B cell (primary cell): ENCODE measurements at regions not wholly inside any gene's neighbourhood (a gene's known extent, or its start where the extent isn't known, plus 50 kb on each side); places are given as distances from the start of the nearest gene placed in this dataset.

ENCODE experiments used
- ATAC-seq: fragments of 200-7000 bp; cut with Tn5 transposase; one replicate; pipeline ENCODE4 v1.10.0; 2021; ENCODE audit warnings: low read depth, mild to moderate bottlenecking, moderate number of reproducible peaks, moderate library complexity
- CTCF ChIA-PET: fragments of 350-600 bp; sonication (Branson Sonifier 250); formaldehyde crosslinking; loops from one replicate; lab custom pipeline; 2021; ENCODE audit warnings: antibody characterized with exemption, inconsistent platforms; lab: Charles Lee
- POLR2A ChIA-PET: fragments of 350-600 bp; sonication (Branson Sonifier 250); formaldehyde crosslinking; loops from one replicate; lab custom pipeline; 2021; ENCODE audit warnings: antibody characterized with exemption; lab: Charles Lee
- DNase-seq: peaks from one replicate; pipeline ENCODE4 v3.0.0; 2013
- H2AFZ ChIP-seq: 2 replicates; pipeline ENCODE4 v1.6.1; 2012; ENCODE audit warnings: mild to moderate bottlenecking, low read depth, low read length; ENCODE audit not compliant: insufficient read depth, poor library complexity, severe bottlenecking
- H3K27ac ChIP-seq, 2 donors: 1 replicate in 1 of 2; 2 replicates in 1 of 2; pipeline ENCODE4 v1.5.1; 2012 to 2013; ENCODE audit warnings: low read length in 2 of 2, mild to moderate bottlenecking in 2 of 2, moderate library complexity in 1 of 2
- H3K27me3 ChIP-seq, 4 experiments: fragments of 200-600 bp in 1 of 4; sonication (generic) in 1 of 4; replicated peaks in 1 of 4; 1 replicate in 2 of 4; 2 replicates in 2 of 4; pipeline versions ENCODE4 v1.6.1 to v1.7.0; 2013 to 2016; ENCODE audit warnings: low read length in 3 of 4, mild to moderate bottlenecking in 2 of 4, mixed read lengths in 1 of 4, moderate library complexity in 1 of 4; ENCODE audit not compliant: insufficient read depth in 4 of 4, control insufficient read depth in 3 of 4; ENCODE audit errors: control extremely low read depth in 1 of 4
- H3K36me3 ChIP-seq, 2 experiments: replicated peaks in 1 of 2; 1 replicate in 1 of 2; 2 replicates in 1 of 2; pipeline versions ENCODE4 v1.6.1 to v1.7.1; 2013; ENCODE audit warnings: low read length in 1 of 2; ENCODE audit not compliant: insufficient read depth in 2 of 2, control insufficient read depth in 1 of 2; ENCODE audit errors: control extremely low read depth in 1 of 2, extremely low read depth in 1 of 2
- H3K4me1 ChIP-seq, 2 donors: fragments of 200-600 bp in 1 of 2; sonication (generic) in 1 of 2; 1 replicate in 1 of 2; 2 replicates in 1 of 2; pipeline versions ENCODE4 v1.5.1 to v1.6.1; 2013 to 2017; ENCODE audit warnings: low read length in 2 of 2; ENCODE audit not compliant: control insufficient read depth in 2 of 2, insufficient read depth in 2 of 2
- H3K4me2 ChIP-seq: replicated peaks from 2 replicates; pipeline ENCODE3; 2012; ENCODE audit warnings: mild to moderate bottlenecking, low read depth, low read length; ENCODE audit not compliant: poor library complexity, severe bottlenecking
- H3K4me3 ChIP-seq, 5 experiments: fragments of 200-600 bp in 1 of 5; sonication (generic) in 1 of 5; 1 replicate in 3 of 5; 2 replicates in 2 of 5; pipeline versions ENCODE4 v1.5.1 to v1.7.0; 2011 to 2016; ENCODE audit warnings: low read length in 4 of 5, mild to moderate bottlenecking in 4 of 5, low read depth in 2 of 5, control low read depth in 1 of 5, moderate library complexity in 1 of 5; ENCODE audit not compliant: insufficient read depth in 1 of 5; ENCODE audit errors: control extremely low read depth in 1 of 5, extremely low read depth in 1 of 5
- H3K79me2 ChIP-seq: fragments of 200-600 bp; sonication (generic); one replicate; pipeline ENCODE4 v1.6.0; 2016; ENCODE audit warnings: low read length; ENCODE audit not compliant: control insufficient read depth, insufficient read depth
- H3K9ac ChIP-seq: fragments of 200-600 bp; sonication (generic); 2 replicates; pipeline ENCODE4 v1.6.1; 2017; ENCODE audit warnings: mild to moderate bottlenecking, low read length, moderate library complexity
- H3K9me3 ChIP-seq, 3 donors: one replicate each; pipeline versions ENCODE4 v1.6.1 to v1.7.1; 2013; ENCODE audit warnings: low read length in 2 of 3; ENCODE audit not compliant: control insufficient read depth in 2 of 3, insufficient read depth in 1 of 3; ENCODE audit errors: control extremely low read depth in 1 of 3
- H4K20me1 ChIP-seq: 2 replicates; pipeline ENCODE4 v1.6.0; 2012; ENCODE audit warnings: mild to moderate bottlenecking, low read length; ENCODE audit not compliant: insufficient read depth, control insufficient read depth, poor library complexity, severe bottlenecking
- H3K27ac Mint-ChIP-seq: one replicate; pipeline ENCODE4 v1.8.0; 2021; ENCODE audit warnings: mixed read lengths
- H3K27me3 Mint-ChIP-seq: one replicate; pipeline ENCODE4 v1.8.0; 2021; ENCODE audit warnings: mixed read lengths
- H3K4me1 Mint-ChIP-seq: one replicate; pipeline ENCODE4 v1.8.0; 2021; ENCODE audit warnings: mixed read lengths
- H3K4me3 Mint-ChIP-seq: one replicate; pipeline ENCODE4 v1.8.0; 2021; ENCODE audit warnings: mixed read lengths
- H3K9me3 Mint-ChIP-seq: one replicate; pipeline ENCODE4 v1.8.0; 2022; ENCODE audit warnings: mixed read lengths; ENCODE audit not compliant: insufficient read depth
- EZH2 ChIP-seq: IDR thresholded peaks from 2 replicates; pipeline ENCODE4 v1.6.1; 2012; ENCODE audit warnings: borderline replicate concordance, low read depth, mild to moderate bottlenecking, moderate library complexity, low read length; ENCODE audit not compliant: insufficient read depth, poor library complexity, severe bottlenecking
- WGBS: methylation state at CpG from one replicate; pipeline ENCODE4 v1.1.5; 2013; ENCODE audit warnings: missing lambda C conversion rate; ENCODE audit not compliant: insufficient coverage; 5-methylcytosine and 5-hydroxymethylcytosine counted together
- intact Hi-C: fragments of 100-400 bp; cut with micrococcal nuclease; formaldehyde crosslinking; loops from one replicate; pipeline ENCODE4 v1.10.0; 2022
- TF ChIP-seq, protein P1 (sequence below): fragments of 200-600 bp; IDR thresholded peaks from one replicate; pipeline ENCODE4 v1.8.0; 2022; ENCODE audit warnings: antibody characterized with exemption, mild to moderate bottlenecking

DNA sequence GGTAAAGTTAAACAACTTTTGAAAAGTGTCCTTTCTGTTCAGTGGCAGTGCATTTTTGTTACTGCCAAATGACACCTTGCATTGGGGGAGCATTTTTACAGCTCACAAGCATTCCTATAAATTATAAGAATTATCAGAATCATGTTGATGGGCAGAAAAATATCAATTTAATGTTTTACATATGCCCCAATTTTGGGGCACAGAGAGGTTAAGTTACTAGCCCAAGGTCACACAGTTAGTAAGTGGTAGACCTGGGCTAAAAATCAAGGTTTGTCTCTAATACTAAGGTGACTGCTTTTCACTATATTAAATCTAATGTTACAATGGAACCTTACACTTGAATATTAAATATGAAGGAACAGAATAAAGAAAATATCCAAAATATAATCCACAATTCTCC, 180.1 kb upstream of the IVNS1ABP start:
- H3K79me2 ChIP-seq, result no peaks in the 10 kb centered on the region
- no peak overlapping the region for H3K27ac ChIP-seq
- TF ChIP-seq, protein P1, sequence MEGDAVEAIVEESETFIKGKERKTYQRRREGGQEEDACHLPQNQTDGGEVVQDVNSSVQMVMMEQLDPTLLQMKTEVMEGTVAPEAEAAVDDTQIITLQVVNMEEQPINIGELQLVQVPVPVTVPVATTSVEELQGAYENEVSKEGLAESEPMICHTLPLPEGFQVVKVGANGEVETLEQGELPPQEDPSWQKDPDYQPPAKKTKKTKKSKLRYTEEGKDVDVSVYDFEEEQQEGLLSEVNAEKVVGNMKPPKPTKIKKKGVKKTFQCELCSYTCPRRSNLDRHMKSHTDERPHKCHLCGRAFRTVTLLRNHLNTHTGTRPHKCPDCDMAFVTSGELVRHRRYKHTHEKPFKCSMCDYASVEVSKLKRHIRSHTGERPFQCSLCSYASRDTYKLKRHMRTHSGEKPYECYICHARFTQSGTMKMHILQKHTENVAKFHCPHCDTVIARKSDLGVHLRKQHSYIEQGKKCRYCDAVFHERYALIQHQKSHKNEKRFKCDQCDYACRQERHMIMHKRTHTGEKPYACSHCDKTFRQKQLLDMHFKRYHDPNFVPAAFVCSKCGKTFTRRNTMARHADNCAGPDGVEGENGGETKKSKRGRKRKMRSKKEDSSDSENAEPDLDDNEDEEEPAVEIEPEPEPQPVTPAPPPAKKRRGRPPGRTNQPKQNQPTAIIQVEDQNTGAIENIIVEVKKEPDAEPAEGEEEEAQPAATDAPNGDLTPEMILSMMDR, result no peak
- no peak for TF ChIP-seq EZH2
- no peaks in the 10 kb centered on the region for H3K4me1 ChIP-seq
- Mint-ChIP-seq H3K27me3 (peaks cover 5% of the 10 kb centered on the region), H3K4me3 (no peak overlapping the region), H3K4me1 (no peaks in the 10 kb centered on the region), H3K27ac (no peak overlapping the region), H3K9me3 (peaks cover 2% of the 10 kb centered on the region)
- no peak overlapping the region for H3K4me2 ChIP-seq
- no peaks in the 10 kb centered on the region for H4K20me1 ChIP-seq
- intact Hi-C loops, result no loop called here
- no peak overlapping the region for H2AFZ ChIP-seq
- H3K4me3 ChIP-seq, result no peak overlapping the region
- POLR2A ChIA-PET, result no interaction called here
- ATAC-seq, result no peak
- no peak overlapping the region for H3K9ac ChIP-seq
- CTCF ChIA-PET, result no interaction called here
- DNase-seq, result no peak
- no peaks in the 10 kb centered on the region for H3K9me3 ChIP-seq
- no peaks in the 10 kb centered on the region for H3K27me3 ChIP-seq
- H3K36me3 ChIP-seq, result no peaks in the 10 kb centered on the region

DNA sequence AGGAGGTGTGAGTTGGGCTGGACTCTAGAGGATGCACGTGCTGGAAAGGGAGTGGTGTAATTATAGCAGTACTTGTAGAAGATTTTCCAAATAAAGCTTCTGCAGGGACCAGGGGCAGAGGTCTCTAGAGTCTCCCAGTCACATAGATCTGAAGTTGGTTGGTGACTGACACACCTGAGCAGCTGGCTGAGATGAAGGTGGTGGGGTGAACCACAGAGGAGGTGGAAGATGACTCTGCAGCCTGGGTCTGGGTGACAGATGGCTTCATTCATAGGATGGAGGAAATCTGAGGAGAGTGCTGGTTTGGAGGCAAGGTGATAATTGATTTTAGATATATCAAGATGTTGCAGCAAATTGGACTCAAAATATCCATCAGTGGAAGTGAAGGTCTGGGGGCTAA, 178.9 kb upstream of the IVNS1ABP start:
- H3K4me3 Mint-ChIP-seq, result no peak overlapping the region
- no peak overlapping the region for H3K27ac Mint-ChIP-seq
- Histone ChIP-seq H3K27ac (no peak overlapping the region), H3K27me3 (no peaks in the 10 kb centered on the region), H3K9ac (no peak overlapping the region), H4K20me1 (no peaks in the 10 kb centered on the region), H2AFZ (no peak overlapping the region), H3K79me2 (no peaks in the 10 kb centered on the region), H3K4me1 (no peaks in the 10 kb centered on the region), H3K9me3 (no peaks in the 10 kb centered on the region), H3K4me3 (no peak overlapping the region), H3K36me3 (no peaks in the 10 kb centered on the region), H3K4me2 (no peak overlapping the region)
- POLR2A ChIA-PET, result no interaction called here
- peaks cover 2% of the 10 kb centered on the region for H3K9me3 Mint-ChIP-seq
- DNase-seq (no peak), ATAC-seq (no peak)
- H3K4me1 Mint-ChIP-seq, result peaks cover under 1% of the 10 kb centered on the region
- CTCF ChIA-PET, result no interaction called here
- TF ChIP-seq EZH2, result no peak
- TF ChIP-seq, protein P1, result no peak
- H3K27me3 Mint-ChIP-seq, result peaks cover 5% of the 10 kb centered on the region
- 75% methylated on average over 1 of the region's 1 CpG for WGBS
- intact Hi-C loops, result no loop called here
